ENCODE measurements at regions not wholly inside any gene's neighbourhood (a gene's known extent, or its start where the extent isn't known, plus 50 kb on each side); places are given as distances from the start of the nearest gene placed in this dataset.

DNA sequence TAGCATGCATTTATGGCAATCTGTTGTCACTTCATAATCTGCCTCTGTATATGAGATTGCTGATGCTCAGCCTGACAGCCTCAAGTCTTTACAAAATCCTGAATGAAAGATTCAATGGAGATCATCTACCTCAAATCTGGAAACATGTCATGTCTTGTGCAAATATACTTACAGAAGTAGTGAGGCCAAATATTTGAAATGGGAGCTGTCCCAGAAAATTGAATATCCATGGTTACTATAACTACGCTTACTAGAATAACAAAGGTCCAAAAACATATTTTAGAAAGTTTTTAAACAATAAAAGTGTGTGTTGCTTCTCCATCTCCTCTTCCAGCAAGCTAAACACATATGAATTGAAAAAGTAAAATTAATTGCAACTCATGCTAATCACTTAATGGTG is 133.2 kb upstream of the DPH6 start:
- no peak overlapping the region for H3K9ac ChIP-seq (ENCODE audit: extremely low read depth, insufficient read length, low read length)
- no peak overlapping the region for H2BK120ac ChIP-seq (ENCODE audit: low read depth, low read length, poor library complexity, severe bottlenecking)
- H2AFZ ChIP-seq (ENCODE audit: low read length): no peak overlapping the region
- H3K4me1 ChIP-seq (ENCODE audit: insufficient read depth, low read length): no peaks in the 10 kb centered on the region
- H3T11ph ChIP-seq (ENCODE audit: low read length): no peak overlapping the region
- H3K27me3 ChIP-seq (ENCODE audit: insufficient read depth, low read length): no peaks in the 10 kb centered on the region
- H3K79me1 ChIP-seq (ENCODE audit: insufficient read depth, low read depth, low read length, poor library complexity, severe bottlenecking): no peaks in the 10 kb centered on the region
- Mint-ChIP-seq H3K4me1 (peaks cover 7 to 16% of the 10 kb centered on the region in 2 experiments), H3K9me3 (no peaks in the 10 kb centered on the region), H3K27me3 (ENCODE audit: low read depth) (no peaks in the 10 kb centered on the region), H3K4me3 (no peak overlapping the region), H3K27ac (no peak overlapping the region), H3K36me3 (ENCODE audit: insufficient read depth in 1 of 3, low read depth in 3 of 3) (no peaks in the 10 kb centered on the region)
- no peak overlapping the region for H4K8ac ChIP-seq (replicated peaks; ENCODE audit: insufficient read length, low read depth, low read length)
- H3K14ac ChIP-seq (ENCODE audit: insufficient read depth, low read length): no peak overlapping the region
- H4K5ac ChIP-seq (ENCODE audit: insufficient read length, low read depth, low read length): no peak overlapping the region
- no peak overlapping the region for H4K91ac ChIP-seq (ENCODE audit: insufficient read length, low read depth, low read length)
- no peak overlapping the region for H2BK20ac ChIP-seq (ENCODE audit: low read depth, low read length, poor library complexity, severe bottlenecking)
- H3K9me3 ChIP-seq (ENCODE audit: control insufficient read depth, low read depth, low read length): no peaks in the 10 kb centered on the region
- no CpG with 5 or more reads among the region's 1 CpG for WGBS (ENCODE audit: extremely low coverage, insufficient read length, low lambda C conversion rate)
- H3K4ac ChIP-seq (ENCODE audit: low read depth, low read length): no peak overlapping the region
- H2AK5ac ChIP-seq (ENCODE audit: insufficient read length, low read length): no peak overlapping the region
- no peak overlapping the region for H2BK15ac ChIP-seq (ENCODE audit: low read depth, low read length)
- no peak overlapping the region for H3K23ac ChIP-seq (ENCODE audit: insufficient read length, low read depth, low read length)
- no peaks in the 10 kb centered on the region for H4K20me1 ChIP-seq (ENCODE audit: control insufficient read depth, insufficient read depth, insufficient read length)
- no peak overlapping the region for H2BK12ac ChIP-seq (ENCODE audit: insufficient read length, low read depth, low read length)
- H3K23me2 ChIP-seq (ENCODE audit: insufficient read length, low read depth, low read length, poor library complexity, severe bottlenecking): no peaks in the 10 kb centered on the region
- H3K4me2 ChIP-seq (ENCODE audit: insufficient read depth, insufficient read length, low read length): no peak overlapping the region
- no peak for TF ChIP-seq CTCF (conservative IDR thresholded peaks at IDR 0.05)
- no peaks in the 10 kb centered on the region for H3K79me2 ChIP-seq (ENCODE audit: insufficient read depth, low read length)
- no peak overlapping the region for H3K18ac ChIP-seq (ENCODE audit: insufficient read length, low read depth, low read length)
- no peak overlapping the region for H3K56ac ChIP-seq (ENCODE audit: insufficient read length, low read depth, low read length)
- DNase-seq: no peak
- no peak overlapping the region for H3K27ac ChIP-seq (ENCODE audit: insufficient read length, low read depth, low read length)
- no peak overlapping the region for H2BK5ac ChIP-seq (ENCODE audit: insufficient read length, low read length)

All from H9 (cell line).